GM18499 (cell line): ENCODE measurements at regions not wholly inside any gene's neighbourhood (a gene's known extent, or its start where the extent isn't known, plus 50 kb on each side); places are given as distances from the start of the nearest gene placed in this dataset.

ENCODE experiments used
- ATAC-seq: cut with Tn5 transposase; IDR thresholded peaks from one replicate; pipeline ENCODE4 v1.9.1; 2021; ENCODE audit warnings: moderate number of reproducible peaks; ENCODE audit not compliant: insufficient read depth, unreplicated experiment

GRCh38 chr2:177063331-177063730 lies 149.3 kb upstream of the HNRNPA3 start:
- no peak for ATAC-seq

GRCh38 chr2:177064422-177064821 lies 148.2 kb upstream of the HNRNPA3 start:
- no peak for ATAC-seq

- ATAC-seq, result no peak
Observed at GRCh38 chr2:177068967-177069366, 143.6 kb upstream of the HNRNPA3 start.

- ATAC-seq, result no peak
Observed at GRCh38 chr2:177072090-177072489, 140.5 kb upstream of the HNRNPA3 start.

DNA sequence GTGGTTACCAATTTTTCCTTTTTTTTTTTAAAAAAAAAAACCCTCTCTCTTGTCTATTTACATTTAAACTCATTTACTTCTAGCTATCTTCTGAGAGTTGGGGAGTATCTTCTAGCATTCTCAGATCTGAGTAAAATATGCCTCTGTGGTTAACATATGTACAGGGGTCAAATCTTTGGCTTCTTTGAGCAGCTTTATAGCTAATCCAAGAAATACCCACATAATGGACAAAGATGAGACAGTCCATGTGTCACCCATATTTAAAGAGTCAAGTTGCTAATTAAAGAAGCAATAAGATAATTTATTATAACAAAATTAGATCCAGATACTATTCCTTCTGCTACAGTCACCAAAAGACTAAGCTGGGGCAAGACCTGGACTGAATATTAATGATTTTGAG lies 139.0 kb upstream of the HNRNPA3 start:
- ATAC-seq, result no peak

DNA sequence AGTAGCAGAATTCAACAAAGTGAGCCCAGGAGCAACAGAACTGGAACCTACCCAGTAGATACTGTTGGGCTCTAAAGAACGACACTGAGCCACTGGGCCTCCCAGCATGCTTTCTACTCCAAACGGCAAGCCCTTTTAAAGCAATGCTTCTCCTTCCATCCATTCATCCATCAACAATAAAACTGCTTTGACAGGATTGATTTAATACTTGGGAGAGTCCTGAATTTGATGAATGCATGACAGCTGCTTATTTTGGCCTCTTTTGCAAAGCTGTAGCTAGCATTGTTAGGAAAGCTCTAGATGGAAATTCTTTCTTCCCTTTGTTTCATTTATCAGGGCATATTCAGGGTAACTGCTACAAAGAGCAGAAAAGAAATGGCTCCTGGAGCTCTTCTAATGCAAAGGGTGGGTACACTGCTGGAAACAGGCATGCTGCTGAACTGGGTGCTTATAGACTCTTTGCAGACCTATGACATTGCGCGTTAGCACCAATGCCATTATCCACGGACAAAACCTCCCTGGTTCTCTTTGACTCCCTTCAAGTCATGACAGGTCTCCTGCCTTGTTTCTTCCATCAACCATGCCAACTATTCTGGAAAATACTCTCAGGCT lies 138.4 kb upstream of the HNRNPA3 start:
- no peak for ATAC-seq

GRCh38 chr2:177075254-177075653 lies 137.3 kb upstream of the HNRNPA3 start:
- ATAC-seq, result no peak

DNA sequence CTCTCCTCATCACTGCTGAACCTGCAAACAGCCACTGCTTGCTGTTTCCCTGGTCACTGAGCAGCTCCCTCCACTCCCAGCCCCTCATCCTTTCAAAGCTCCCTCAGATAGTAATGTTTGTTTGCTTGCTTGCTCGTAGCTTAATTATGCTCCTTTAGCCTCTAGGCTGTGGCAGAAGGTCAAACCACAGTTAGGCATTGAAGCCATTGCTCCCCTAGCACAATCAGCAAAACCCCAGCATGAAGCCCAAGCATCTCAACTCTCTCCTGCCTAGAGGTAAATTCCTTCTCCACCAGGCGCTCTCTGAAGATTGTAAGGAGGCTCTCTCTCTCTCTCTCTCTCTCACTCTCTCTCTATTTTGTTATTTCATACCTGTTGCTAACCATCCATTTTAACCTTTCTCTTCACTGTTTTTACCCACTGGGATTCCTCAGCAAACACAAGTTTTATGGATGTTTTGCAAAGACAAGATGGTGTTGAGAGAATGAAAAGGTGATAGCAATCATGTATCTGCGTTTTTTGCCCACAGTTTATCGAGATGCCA lies 135.9 kb upstream of the HNRNPA3 start:
- ATAC-seq, result no peak

DNA sequence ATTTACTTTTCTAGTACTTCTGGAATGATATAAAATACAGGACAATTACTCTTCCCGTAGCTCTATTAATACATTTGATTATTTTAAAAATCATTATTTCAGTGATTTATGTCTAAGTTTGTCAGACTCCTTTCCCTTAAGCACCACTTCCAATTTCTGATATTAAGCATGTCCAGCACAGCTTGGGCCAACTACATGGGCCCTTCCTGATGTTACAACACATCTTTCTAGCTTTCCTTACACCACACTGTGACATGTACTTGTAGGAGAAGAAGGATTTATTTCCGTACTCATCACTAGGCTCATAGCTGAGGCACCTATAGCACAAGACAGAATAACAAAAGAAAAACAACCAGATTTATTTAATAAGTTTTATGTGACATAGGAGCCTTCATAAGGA lies 134.8 kb upstream of the HNRNPA3 start:
- ATAC-seq, result no peak

- ATAC-seq, result no peak
Observed at GRCh38 chr2:177078416-177078815, 134.2 kb upstream of the HNRNPA3 start.

DNA sequence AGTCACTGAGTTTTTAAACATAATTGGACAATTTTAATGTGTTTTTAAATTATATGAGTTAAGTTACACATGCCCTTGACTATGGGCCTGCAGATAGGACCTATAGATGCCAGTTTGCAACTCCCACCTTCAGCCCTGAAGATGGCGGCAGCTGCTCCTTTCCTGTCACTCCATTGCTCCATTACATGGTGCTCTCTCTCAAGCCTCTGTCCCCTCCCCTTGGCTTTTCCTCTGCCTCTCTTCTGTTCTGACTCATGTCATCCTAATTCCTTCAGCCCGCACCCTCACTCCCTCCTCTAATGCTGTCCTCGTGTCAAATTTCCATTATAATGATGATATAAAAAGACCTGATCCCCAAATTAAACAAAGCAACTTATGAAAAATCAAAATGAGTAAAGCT lies 133.7 kb upstream of the HNRNPA3 start:
- ATAC-seq, result no peak

DNA sequence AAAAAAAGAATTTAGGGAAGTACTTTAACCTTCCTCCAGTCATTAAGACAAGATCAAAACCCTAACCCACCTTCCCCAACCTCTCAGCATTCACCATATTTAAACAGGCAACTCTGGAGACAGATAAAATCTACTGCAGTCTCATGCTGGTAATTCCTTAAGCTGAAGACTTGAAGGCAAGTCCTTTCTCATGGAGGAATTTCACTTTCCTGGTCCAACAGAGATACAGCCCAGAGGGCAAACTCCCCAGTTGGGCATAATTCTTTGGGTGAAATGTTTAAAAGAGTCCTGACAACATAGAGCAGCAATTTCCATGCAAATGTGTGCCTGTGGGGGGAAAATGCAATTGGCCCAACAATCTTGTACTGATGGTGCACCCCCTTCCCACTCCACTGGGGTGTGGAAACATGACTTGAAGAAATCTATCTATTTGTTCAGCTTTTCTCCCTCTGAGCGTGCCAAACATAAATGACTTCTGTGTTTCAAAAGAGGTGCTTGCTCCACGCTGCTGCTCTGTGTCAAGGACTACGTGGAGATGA lies 131.8 kb upstream of the HNRNPA3 start:
- no peak for ATAC-seq

DNA sequence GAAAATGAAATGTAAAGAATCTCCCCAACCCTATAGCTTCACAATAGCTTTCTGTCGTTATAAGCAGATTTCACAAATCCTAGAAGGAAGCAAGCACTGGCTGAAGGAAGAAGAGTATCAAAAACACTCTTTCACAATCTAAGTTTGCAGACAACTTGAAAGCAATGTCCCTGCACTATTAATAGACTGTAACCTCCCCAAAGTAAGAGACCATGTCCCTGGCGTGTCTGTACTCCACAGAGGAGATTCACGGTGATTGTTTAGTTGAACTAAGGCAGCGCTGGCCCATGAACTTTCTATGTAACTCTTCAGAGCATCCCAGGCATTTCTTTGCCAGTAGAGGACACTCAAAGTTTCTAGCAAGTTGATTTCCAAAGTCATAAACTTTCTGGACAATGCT lies 128.0 kb upstream of the HNRNPA3 start:
- ATAC-seq, result no peak

DNA sequence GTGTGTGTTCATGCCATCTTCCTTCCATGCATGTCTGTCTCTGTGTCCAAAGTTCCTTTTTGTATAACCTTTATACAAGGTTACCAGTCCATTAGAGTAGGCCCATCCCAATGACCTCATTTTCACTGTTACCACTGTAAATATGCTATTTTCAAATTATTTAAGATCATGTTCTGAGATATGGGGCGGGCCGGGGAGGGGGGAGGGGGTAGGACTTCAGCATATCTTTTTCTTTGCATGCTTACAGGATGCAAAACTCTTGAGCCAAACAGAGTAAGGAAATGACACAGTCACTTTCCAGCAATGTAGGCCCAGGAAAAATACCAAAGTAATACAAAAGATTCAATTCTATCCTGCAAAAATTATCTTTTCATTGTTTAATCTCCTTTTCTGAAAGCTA lies 124.1 kb upstream of the HNRNPA3 start:
- no peak for ATAC-seq

GRCh38 chr2:177090967-177091366 lies 121.6 kb upstream of the HNRNPA3 start:
- ATAC-seq, result no peak

DNA sequence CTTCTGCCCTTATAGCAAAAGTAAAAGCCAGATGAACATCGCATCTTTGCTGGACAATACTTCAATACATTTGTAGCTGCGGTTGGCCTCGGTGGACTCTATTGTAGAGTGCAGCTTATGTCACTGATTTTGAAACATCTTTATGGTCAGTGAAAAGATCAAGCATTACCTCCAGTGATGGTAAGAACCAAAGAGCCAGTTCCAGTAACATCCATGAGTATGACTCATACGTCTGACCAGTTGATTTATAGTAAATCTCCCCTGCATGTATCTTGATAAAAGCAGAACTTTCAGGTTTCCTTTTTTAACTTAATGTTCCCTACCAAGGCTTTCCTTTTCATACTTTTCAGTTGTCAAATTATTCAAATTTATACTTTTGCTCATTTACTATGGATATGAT lies 119.2 kb upstream of the HNRNPA3 start:
- ATAC-seq, result no peak

DNA sequence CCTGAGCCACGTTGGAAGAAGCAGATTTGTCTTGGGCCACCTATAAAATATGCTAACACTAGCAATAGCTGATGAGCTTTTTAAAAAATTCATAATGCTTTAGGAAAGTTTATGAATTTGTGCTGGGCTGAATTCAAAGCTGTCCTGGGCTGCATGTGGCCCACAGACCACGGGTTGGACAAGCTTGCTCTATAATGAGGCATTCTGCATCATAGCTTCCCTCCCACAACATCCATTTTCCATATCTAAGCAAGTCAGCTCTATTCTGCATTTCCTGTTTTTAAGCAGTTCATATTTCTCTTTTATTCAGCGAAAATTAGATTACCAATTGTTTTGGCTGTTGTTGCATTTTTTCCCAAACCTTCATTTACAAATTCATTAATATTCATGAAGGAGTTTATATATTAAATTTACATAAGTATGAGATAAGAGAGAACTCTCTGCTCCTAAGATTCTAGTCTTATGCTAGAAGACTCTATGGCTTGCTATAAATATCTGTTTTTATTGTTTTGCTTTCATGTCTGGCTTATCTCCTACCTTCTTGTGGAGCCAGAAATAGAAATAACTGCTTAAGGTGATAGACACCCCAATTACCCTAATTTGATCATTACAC lies 114.5 kb upstream of the HNRNPA3 start:
- ATAC-seq, result no peak

DNA sequence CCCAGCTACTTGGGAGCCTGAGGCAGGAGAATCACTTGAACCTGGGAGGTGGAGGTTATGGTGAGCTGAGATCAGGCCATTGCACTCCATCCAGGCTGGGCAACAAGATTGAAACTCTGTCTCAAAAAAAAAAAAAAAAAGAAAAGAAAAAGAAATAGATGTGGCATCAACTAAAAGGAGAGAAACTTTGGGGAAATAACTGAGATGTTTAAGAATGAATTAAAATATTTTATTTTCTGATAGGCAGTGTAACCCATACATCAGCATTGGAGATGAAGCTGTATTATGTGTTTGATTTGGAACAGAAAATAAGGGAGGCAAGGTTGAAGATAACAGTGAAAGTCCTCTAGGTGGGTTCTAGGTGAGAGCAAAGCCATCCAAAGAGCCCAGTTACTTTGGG lies 110.7 kb upstream of the HNRNPA3 start:
- no peak for ATAC-seq

DNA sequence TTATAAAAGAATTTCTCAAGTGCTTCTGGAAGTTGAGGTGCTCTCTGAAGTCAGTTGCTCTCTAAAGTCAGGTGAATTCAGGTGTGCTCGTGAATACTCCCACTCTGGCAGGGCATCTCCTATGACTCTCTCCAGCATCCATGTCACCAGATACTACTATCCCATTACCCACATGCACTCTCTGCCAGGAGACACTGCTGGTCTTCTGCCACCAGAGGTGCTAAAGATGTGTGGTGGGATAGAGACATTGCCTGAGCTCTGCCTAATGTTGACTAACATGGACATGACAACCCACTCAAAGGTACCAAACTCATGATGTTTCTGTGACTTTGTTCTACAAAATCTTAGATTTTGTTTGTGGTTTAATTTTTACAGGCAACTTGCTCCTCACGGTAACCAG lies 106.4 kb upstream of the HNRNPA3 start:
- no peak for ATAC-seq

DNA sequence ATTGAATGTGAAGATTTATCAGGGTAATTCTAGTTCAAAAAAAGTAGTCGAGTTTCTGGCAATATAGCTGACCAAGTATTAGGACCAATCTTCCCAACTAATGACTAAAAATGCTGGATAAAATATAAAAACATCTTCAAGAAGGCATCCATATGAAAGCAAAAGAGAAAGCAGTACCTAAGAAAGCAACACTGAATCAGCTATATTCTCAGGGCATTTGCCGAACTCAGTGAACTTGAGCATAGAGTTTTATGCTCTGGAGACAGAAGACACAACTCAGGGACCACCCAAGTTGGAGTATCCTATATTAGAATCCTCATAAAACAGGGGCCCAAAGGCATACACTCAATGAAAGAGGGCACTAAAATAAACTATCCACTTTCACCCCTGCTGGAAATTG lies 103.7 kb upstream of the HNRNPA3 start:
- no peak for ATAC-seq

GRCh38 chr2:177114712-177115111 lies 97.9 kb upstream of the HNRNPA3 start:
- ATAC-seq, result no peak

DNA sequence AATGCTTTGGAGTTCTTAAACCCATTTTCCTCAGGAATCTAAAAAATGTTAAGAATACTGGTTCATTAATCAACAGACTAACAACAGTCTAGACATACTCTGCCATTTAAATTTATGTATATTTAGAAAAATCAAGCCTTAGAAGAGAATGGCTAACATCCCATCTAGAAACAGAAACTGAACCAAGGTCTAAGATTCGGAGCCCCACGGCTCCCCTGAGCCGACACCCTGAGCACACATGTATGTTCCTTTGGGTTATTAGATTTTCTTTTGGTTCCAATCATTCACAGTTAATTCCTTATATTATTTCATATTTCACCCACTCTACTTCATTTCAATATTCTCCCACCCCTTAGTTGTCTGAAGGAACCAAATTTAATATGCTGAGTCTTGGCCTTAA lies 94.8 kb upstream of the HNRNPA3 start:
- no peak for ATAC-seq
